GM19023 (cell line): ENCODE measurements at regions not wholly inside any gene's neighbourhood (a gene's known extent, or its start where the extent isn't known, plus 50 kb on each side); places are given as distances from the start of the nearest gene placed in this dataset.

Source experiments
- ATAC-seq: cut with Tn5 transposase; IDR thresholded peaks from one replicate; pipeline ENCODE4 v1.9.1; 2021; ENCODE audit warnings: mild to moderate bottlenecking, moderate library complexity; ENCODE audit not compliant: unreplicated experiment

GRCh38 chr9:99573085-99573484 lies 248.6 kb upstream of the NR4A3 start:
- no peak for ATAC-seq

DNA sequence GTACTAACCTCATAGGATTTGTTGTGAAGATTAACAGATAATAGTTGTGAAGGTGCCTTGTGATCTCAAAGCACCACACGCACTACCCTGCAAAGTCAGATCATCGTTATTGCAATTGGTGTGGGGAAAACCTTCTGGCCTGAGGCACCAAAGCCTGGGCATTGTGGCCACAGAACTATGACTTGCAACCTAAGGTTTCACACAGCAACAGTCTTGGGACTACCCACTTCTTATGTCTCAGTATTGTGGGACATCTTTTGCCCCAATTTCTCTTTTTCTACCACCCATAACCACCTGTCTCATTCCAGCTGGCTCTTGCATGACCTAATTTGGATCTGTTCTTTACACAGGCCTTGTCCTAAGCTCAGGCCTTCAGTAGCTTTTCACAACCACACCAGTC lies 247.8 kb upstream of the NR4A3 start:
- ATAC-seq, result no peak

GRCh38 chr9:99576002-99576401 lies 245.7 kb upstream of the NR4A3 start:
- no peak for ATAC-seq

- ATAC-seq, result no peak
Measured at GRCh38 chr9:99576876-99577275, 244.8 kb upstream of the NR4A3 start.

GRCh38 chr9:99577351-99577750 lies 244.3 kb upstream of the NR4A3 start:
- no peak for ATAC-seq

DNA sequence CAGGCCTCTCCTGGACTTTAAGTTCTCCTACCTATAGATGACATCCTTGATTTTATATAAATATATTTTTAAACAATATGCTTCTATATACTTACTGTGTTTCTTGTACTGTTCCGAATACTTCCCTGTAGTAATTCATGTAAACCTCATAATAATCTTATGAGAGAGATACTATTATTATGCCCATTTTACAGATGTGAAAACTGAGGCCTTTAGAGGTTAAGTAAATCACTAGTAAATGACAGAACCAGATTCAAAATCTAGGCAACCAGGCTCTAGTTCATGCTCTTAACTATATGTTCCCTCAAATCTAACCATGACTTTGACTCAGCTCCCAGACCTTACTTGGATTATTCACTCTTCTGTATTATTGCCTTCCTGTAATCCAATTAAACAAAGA lies 243.0 kb upstream of the NR4A3 start:
- no peak for ATAC-seq

- ATAC-seq, result no peak
Measured at GRCh38 chr9:99579964-99580363, 241.7 kb upstream of the NR4A3 start.

DNA sequence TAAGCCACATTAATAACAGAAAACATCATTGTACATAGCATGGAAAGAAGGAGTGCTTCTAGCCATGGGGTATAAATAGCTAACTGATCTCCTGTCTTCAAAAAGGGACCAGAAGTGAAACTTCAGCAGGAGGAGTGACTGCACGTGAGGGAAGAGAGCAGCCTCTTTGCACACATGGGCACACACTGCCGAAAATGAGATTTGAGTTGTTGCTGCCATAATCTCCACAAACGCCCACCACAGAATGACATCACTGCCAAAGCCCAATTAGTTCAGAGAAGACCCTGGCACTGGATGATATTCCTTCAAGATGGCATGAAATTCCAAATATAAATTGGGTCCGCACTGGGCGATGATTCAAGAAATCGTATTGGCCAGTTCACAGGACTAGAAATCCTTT lies 238.9 kb upstream of the NR4A3 start:
- ATAC-seq, result no peak

DNA sequence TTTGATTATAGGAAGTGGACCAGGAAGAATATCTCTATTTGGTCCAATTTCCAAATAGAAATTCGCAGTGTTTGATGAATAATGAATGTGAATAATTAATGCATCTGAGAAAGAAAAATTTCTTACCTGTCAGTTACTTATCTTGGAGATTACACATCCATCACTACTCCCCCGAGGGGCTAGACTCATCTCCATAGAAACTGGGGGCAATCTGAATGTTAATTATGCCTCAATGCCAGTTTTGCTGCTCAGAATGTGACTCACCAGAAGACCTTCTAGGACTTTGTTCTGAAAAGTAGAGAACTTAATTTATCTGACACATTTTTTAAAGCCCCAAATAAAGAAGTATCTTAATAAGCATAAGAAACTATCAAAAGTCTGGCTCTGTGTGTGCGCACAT lies 233.4 kb upstream of the NR4A3 start:
- no peak for ATAC-seq

DNA sequence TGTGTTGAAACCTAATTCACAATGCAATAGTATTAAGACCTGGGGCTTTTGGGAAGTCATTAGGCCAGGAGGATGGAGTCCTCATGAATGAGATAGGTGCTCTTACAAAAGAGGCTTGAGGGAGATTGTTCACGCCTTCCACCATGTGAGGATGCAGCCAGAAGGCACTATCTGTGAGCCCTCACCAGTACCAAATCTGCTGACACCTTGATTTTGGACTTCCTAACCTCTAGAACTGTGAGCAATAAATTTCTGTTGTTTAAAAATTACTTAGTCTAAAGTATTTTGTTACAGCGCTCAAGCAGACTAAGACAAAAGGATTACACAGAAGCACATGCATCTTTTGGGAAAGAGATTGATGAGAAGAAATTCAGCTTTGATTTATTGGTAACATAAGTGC lies 232.9 kb upstream of the NR4A3 start:
- no peak for ATAC-seq

GRCh38 chr9:99590410-99590809 lies 231.3 kb upstream of the NR4A3 start:
- no peak for ATAC-seq

GRCh38 chr9:99590840-99591239 lies 230.8 kb upstream of the NR4A3 start:
- ATAC-seq, result no peak

DNA sequence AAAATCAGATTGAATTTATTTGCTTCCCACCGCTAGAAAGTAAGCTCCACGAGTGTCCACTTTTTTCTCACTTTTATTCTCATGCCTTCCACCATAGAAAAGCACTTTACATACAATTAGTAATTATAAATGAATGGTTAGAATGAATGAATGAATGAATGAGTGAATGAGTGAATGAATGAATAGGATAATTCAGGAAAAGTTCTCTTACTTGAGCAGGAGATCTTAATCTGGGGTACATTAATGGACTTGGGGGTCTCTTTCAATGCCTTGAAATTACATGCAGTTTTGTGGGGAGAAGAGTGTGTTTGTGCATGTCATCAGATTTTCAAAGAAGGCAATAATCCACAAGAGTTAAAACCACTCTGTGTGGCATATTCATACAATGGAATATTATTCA lies 229.9 kb upstream of the NR4A3 start:
- no peak for ATAC-seq

DNA sequence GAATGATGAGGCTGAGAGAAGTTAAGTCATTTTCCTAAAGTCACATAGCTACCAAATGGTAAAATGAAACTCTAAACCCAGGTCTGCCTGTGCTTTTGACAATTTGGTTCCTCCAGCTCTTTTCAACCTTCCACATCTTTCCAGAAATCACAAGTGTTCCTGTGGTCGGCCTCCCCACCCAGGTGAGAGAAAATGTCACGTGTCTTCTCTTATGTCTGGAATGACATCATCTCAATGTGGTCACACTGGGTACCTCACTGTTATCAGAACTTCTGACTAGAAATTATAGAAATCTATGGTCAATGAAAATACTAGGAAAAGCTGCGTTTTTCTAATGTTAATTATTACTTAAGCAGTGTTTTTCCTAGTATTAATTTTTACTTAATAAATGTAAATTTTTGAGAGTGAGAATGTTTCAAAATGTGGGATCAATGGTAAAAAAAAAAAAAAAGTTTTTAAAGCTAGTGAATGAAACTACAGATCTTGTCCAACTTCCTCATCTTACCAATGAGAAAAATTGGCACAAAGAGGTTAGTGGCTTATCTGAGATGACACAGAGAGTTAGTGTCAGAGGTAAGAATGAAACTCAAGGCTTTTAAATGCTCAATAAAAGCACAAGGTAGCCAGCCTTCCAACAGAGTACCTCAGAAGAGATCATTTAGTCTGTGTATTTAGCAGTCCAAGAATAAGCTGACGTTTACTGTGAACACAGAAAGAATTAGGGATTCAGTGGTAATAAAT lies 228.7 kb upstream of the NR4A3 start:
- no peak for ATAC-seq

GRCh38 chr9:99593610-99594009 lies 228.1 kb upstream of the NR4A3 start:
- ATAC-seq, result no peak

- ATAC-seq, result no peak
Measured at GRCh38 chr9:99594056-99594780, 227.5 kb upstream of the NR4A3 start.

DNA sequence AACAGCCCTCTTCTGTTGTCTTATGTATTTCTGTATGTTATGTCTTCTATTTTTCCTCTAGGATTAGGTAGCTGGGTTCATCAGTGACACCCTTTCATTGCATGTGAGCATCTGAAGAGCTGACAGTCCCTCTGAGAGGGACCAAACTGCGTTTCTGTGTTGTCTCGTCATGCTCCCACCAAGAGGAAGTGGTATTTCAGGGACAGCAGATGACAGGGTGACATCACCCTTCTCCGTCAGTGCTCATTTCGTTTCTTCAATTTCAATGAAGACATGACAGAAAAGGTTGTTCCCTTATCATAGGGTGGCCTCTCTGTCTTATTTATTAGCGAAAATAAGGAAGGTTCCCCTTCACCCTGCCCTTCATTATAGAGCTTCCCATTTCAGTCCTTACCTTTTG lies 225.9 kb upstream of the NR4A3 start:
- ATAC-seq, result peak; percentile 69

DNA sequence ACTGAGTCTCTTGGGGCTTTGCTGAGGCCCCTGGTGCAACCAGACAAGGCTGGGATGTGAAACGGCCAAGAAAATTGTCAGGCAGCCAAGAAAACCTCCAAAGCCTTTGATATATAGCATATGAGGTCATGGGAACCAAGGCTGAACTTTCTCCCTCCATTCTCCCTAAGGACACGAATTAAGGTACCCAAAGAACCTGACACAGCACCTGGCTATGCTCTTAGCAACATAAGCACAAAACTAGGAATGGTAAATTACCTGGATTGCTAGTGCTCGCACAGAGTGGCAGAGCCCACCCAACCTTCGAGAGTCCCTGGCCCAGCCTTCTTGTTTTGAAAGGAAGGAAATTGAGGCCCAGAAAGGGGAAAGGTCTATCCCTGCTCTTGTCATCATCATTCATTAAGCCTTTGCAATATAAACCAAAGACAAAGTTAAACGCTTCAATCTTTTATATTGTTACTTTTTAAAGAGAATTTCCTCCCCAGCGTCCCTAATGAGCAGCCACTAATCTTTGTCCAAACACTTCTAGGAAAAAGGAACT lies 220.0 kb upstream of the NR4A3 start:
- no peak for ATAC-seq

DNA sequence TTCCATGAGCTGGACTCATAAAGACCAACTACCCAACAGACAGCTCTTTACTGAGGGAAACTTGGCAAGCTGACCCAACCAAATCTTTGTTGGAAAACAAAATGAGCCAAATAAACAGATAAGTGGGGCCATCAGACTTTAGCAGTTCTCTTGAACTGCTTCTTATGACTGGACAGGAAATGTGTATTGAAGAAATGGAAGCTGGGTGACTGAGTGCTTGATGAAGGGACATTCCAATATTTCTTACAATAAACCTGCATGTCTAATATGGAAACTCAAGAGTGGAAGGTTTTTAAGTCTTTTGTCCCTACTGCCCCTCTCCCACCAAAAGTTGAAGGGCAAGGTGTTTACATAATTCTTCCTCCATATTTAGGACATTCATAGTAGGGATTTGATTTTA lies 218.8 kb upstream of the NR4A3 start:
- ATAC-seq, result no peak

DNA sequence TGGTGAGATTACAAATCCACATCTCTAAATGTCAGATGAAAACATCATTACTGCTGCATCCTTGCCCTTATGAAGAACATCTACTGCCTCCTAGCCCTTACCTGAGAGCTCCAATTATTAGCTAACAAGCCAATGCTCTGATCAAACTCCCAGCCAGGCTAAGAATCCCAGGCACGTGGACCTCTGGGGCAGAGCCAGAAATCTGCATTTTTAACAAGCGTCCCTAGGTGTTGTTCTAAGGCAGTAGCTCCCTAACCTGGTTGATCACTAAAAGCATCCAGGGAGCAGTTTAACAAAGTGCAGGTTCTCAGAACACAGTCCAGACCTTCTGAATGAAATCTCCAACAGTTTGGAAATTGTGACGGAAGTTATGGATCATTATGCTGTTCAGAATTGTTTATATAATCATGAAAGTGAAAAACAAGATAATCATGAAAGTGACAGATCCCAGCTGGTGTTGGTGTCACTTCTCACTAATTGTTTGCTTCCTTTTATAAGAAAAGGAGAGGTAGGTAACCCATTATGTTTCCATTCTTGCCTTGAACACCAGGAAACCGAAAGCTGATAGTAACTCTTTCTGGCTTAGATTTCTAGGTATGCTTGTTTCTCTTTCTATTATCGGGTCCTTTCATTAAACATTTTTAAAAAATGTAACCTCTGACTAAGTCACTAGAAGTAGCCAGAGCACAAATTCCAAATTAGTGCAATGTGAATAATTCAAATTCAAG lies 216.5 kb upstream of the NR4A3 start:
- ATAC-seq, result no peak

DNA sequence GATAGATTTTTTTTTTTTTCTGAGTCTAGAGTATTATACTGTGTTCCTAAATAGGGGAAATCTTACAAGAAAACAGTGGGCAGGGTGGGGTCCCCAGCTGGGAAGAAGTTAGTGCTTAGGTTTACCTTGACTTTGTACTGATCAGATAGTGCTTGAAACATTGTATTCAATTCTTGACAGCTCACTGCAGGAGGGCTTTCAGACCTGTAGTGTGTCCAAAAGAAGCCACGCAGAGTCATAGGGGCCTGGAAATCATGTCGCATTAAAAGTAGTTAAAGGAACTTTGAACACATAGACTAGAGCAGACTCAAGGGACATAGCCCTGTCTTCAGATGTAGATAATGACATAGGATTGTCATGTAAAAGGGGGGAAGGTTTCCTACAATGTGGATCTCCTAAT lies 215.4 kb upstream of the NR4A3 start:
- no peak for ATAC-seq

DNA sequence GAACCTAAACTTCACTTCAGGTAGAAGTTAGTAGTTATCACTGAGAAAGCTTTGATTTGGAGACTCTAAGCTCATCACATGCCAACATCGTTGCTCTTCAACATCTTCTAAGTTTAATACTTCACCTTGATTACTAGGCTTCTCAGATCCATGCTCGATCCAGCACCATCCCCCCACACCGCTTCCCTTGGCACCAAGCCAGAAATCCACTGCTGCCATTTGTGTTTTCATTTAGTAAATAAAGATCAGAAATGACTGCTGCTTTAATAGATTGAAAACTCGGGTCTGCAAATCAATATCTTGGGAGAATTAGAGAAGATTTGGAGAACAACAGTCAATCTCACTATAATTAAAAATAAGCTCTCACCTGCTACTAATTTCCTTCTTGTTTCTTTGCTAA lies 214.7 kb upstream of the NR4A3 start:
- no peak for ATAC-seq
